ENCODE measurements at regions not wholly inside any gene's neighbourhood (a gene's known extent, or its start where the extent isn't known, plus 50 kb on each side); places are given as distances from the start of the nearest gene placed in this dataset.

DNA sequence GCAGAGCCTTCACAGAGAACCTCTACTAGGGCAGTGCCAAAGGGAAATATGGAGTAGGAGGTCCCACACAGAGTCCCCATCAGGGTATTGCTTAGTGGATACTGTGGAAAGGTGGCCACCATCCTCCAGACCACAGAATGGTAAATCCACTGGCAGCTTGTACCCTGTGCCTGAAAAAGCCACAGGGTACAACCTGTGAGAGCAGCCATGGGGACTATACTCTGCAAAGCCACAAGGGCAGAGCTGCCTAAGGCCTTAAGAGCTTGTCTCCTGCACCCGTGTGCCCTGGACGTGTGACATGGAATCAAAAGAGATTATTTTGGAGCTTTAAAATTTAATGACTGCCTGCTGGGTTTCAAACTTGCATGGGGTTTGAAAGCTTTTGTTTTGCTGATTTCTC lies 118.0 kb upstream of the SEC14L1 start:
- TF ChIP-seq, protein P1, sequence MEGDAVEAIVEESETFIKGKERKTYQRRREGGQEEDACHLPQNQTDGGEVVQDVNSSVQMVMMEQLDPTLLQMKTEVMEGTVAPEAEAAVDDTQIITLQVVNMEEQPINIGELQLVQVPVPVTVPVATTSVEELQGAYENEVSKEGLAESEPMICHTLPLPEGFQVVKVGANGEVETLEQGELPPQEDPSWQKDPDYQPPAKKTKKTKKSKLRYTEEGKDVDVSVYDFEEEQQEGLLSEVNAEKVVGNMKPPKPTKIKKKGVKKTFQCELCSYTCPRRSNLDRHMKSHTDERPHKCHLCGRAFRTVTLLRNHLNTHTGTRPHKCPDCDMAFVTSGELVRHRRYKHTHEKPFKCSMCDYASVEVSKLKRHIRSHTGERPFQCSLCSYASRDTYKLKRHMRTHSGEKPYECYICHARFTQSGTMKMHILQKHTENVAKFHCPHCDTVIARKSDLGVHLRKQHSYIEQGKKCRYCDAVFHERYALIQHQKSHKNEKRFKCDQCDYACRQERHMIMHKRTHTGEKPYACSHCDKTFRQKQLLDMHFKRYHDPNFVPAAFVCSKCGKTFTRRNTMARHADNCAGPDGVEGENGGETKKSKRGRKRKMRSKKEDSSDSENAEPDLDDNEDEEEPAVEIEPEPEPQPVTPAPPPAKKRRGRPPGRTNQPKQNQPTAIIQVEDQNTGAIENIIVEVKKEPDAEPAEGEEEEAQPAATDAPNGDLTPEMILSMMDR (IDR thresholded peaks at IDR 0.05): no peak
- no peaks in the 10 kb centered on the region for H3K4me1 ChIP-seq
- intact Hi-C loops (cut with DNase I): no loop called here
- H3K9me3 ChIP-seq: peaks cover 6% of the 10 kb centered on the region in 2 donors
- no peak overlapping the region for H3K27ac ChIP-seq
- no peak overlapping the region for H3K4me3 ChIP-seq
- no peaks in the 10 kb centered on the region for H3K27me3 ChIP-seq
- no peak for DNase-seq (ENCODE audit: low spot score in 2 of 2)
- no peaks in the 10 kb centered on the region for H3K36me3 ChIP-seq

DNA sequence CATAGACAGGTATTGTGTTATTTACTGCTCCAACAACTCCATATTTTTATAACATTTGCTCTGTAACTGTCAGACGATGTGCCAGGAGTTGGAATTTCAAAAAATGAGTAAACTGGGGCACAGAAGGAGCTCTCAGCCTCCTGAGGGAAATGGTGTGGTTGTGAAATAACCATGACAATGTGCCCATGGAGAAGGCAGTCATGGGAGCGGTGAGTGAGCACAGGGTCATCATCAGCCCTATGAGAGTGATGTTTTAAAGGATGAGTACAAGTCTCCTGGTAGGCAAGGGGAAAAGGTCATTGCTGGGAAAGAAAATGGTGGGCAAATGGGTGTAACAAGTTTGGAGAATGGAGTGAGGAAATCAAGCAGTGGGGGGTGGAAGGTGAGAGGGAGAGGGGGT lies 115.0 kb upstream of the SEC14L1 start:
- Histone ChIP-seq H3K4me3 (no peak overlapping the region), H3K4me1 (no peaks in the 10 kb centered on the region), H3K27ac (no peak overlapping the region), H3K9me3 (peaks cover 6% of the 10 kb centered on the region in 2 donors), H3K27me3 (no peaks in the 10 kb centered on the region), H3K36me3 (no peaks in the 10 kb centered on the region)
- TF ChIP-seq, protein P1 (IDR thresholded peaks at IDR 0.05): no peak
- DNase-seq (ENCODE audit: low spot score in 2 of 2): no peak
- intact Hi-C loops (cut with DNase I): no loop called here

DNA sequence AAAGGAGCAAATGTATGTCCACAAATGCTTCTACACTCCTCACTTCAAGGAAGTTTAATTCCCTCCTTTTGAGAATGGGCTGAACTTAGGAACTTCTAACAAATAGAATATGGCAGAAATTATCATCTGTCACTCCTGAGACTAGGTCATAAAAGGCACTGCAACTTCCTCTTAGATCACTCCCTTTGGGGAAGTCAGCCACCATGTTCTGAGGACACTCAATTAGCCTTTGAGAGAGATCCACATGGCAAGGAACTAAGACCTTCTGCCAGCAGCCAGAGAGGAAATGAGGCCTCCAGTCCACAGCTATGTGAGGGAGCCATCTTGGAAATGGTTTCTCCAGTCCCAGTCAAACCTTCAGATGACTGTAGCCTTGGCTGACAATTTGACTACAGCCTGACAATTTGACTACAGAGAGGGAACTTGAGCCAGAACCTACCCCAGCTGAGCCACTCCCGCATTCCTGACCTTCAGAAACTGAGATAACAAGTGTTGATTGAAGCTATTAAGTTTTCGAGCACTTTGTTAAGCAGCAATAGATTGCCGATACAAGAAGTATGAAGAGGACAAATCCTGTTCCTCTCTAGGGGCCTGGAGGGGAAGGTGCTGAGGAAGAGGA lies 113.4 kb upstream of the SEC14L1 start:
- no peak for DNase-seq (ENCODE audit: low spot score in 2 of 2)
- intact Hi-C loops (cut with DNase I): no loop called here
- H3K4me3 ChIP-seq: no peak overlapping the region
- no peaks in the 10 kb centered on the region for H3K4me1 ChIP-seq
- TF ChIP-seq, protein P1 (IDR thresholded peaks at IDR 0.05): no peak
- H3K36me3 ChIP-seq: no peaks in the 10 kb centered on the region
- no peaks in the 10 kb centered on the region for H3K27me3 ChIP-seq
- H3K9me3 ChIP-seq: peaks cover 9 to 16% of the 10 kb centered on the region in 2 donors
- H3K27ac ChIP-seq: no peak overlapping the region

DNA sequence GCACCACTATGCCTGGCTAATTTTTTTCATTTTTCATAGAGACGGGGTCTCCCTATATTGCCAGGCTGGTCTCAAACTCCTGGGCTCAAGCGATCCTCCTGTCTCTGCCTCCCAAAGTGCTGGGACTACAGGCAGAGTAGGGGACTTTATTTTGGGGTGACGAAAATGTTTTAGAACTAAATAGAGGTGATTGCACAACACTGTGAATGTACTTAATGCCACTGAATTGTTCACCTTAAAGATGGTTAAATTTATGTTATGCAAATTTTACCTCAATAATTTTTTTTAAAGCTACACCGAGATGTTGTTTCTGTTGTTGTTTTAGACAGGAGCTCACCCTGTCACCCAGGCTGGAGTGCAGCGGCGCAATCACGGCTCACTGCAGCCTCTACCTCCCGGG lies 111.9 kb upstream of the SEC14L1 start:
- Histone ChIP-seq H3K4me3 (no peak overlapping the region), H3K36me3 (no peaks in the 10 kb centered on the region), H3K9me3 (peaks cover 9 to 16% of the 10 kb centered on the region in 2 donors), H3K27me3 (no peaks in the 10 kb centered on the region), H3K4me1 (no peaks in the 10 kb centered on the region), H3K27ac (no peak overlapping the region)
- TF ChIP-seq, protein P1 (IDR thresholded peaks at IDR 0.05): no peak
- no peak for DNase-seq (ENCODE audit: low spot score in 2 of 2)
- intact Hi-C loops (cut with DNase I): no loop called here

DNA sequence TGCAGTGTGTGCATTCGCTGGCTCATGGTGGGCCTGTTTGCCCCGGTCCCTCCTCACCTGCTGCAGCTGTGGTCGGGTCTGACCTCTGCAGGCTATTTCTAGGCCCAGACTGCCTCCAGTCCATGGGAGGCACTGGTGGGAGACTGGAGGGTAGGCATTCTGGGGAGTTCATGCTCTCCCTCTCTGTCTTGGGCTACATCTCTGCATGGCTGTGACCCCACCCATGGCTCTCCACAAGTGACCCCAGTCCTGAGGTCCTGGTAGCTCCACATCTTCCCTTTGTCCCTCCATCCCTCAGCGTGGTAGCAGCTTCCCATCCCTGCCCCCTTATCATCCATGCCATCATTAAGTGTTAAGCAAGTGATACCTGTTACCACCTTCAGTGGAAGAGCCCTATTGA lies 107.8 kb upstream of the SEC14L1 start:
- Histone ChIP-seq H3K4me3 (no peak overlapping the region), H3K27ac (no peak overlapping the region), H3K27me3 (no peaks in the 10 kb centered on the region), H3K36me3 (no peaks in the 10 kb centered on the region), H3K9me3 (peaks cover 9 to 10% of the 10 kb centered on the region in 2 donors), H3K4me1 (no peaks in the 10 kb centered on the region)
- intact Hi-C loops (cut with DNase I): no loop called here
- no peak for DNase-seq (ENCODE audit: low spot score in 2 of 2)
- TF ChIP-seq, protein P1 (IDR thresholded peaks at IDR 0.05): no peak

Measured in ascending aorta (tissue), 2 donors.